ENCODE measurements at regions not wholly inside any gene's neighbourhood (a gene's known extent, or its start where the extent isn't known, plus 50 kb on each side); places are given as distances from the start of the nearest gene placed in this dataset.

DNA sequence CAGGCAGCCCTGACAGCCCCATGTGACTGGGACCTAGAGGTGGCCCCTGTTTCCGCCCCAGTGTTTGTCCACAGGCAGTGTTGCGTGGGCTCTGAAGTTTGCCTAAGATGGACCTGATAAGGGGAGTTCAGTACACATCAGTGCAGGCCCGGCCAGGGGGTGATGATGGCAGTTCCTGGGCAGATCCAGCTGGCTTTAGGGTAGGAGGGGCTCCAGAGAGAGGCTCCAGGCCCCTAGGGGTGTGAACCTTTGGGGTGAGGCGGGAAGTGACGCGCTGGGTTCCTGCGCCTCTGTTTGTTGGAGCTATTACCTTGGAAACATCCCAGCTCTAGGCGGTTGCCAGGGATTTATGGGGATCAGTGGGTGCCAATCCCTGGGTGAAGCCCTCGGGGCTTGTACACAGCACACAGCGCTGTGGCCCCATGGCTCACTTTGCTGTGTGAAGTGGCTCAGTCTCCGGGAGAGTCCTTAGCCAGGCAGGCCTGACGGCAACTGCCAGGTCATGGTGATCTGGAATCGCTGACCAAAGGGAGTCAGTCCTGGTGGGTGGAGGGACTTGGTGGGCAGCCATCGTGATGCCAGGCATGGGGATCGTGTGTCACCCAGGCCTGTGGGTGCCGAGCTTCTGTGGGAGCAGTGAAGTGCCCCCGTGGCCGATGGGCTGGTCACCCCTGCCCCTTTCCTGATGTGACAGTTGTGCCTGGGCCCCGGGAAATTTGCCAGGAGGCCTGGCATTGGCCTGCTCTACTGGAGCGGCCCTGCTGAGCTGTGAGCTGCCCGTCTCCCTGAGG lies 146.1 kb downstream of the SEC14L1 start:
- H3K36me3 ChIP-seq (ENCODE audit: control insufficient read depth in 2 of 4, insufficient read depth in 4 of 4, low read length in 3 of 4) = no peaks in the 10 kb centered on the region
- peak overlapping the region; percentile 63 for H2BK5ac ChIP-seq (ENCODE audit: low read depth, low read length)
- no peaks in the 10 kb centered on the region; the same call in 1 of the 2 replicates for H3K79me1 ChIP-seq (ENCODE audit: low read depth, low read length)
- peak overlapping the region; percentile 42; the same call in 1 of the 2 replicates for H2AK5ac ChIP-seq (ENCODE audit: low read depth, low read length)
- WGBS, 2 experiments (ENCODE audit: extremely low coverage in 1 of 2, insufficient coverage in 1 of 2, insufficient read length in 1 of 2, insufficient replicate concordance in 2 of 2, low coverage in 1 of 2, low lambda C conversion rate in 2 of 2, missing lambda C conversion rate in 1 of 2) = 92% methylated on average over 19 of the region's 21 CpGs; no CpG with 5 or more reads in 1 of the 2 experiments
- H2BK15ac ChIP-seq (ENCODE audit: low read length) = 0 out of 2 replicates have a peak overlapping the region, but pooled peaks have one; percentile 19
- peak overlapping the region; percentile 87; the same call in 1 of the 2 replicates for H2BK12ac ChIP-seq (ENCODE audit: low read depth, low read length)
- FAIRE-seq = no peak
- ChIA-PET POLR2A (ENCODE audit: partially characterized antibody) (interaction anchor here (0.8 to 1.3 kb wide), 3 partner anchors 11 to 88 kb away, joined by 3 to 4 read pairs (median 3); no protein-coding TSS in a partner anchor), CTCF (ENCODE audit: partially characterized antibody) (interaction anchor here (1.0 to 1.9 kb wide), 6 partner anchors 11 to 143 kb away, joined by 3 to 8 read pairs (median 6); no protein-coding TSS in a partner anchor)
- no peak overlapping the region for H3K4ac ChIP-seq (replicated peaks; ENCODE audit: insufficient read length, low read depth, low read length)
- H3K18ac ChIP-seq (ENCODE audit: extremely low read depth, low read length) = 0 out of 2 replicates have a peak overlapping the region, but pooled peaks have one; percentile 71
- H3K79me2 ChIP-seq (ENCODE audit: control insufficient read depth in 1 of 2, insufficient read depth in 2 of 2, low read length in 2 of 2) = peaks cover 0 to 30% of the 10 kb centered on the region in 2 experiments; a peak in 2 of 4 replicates
- H3K4me3 ChIP-seq (ENCODE audit: extremely low read depth in 1 of 4, insufficient read depth in 2 of 4, low read depth in 3 of 4, low read length in 4 of 4) = no peak overlapping the region
- H3K14ac ChIP-seq (ENCODE audit: insufficient read length) = no peak overlapping the region
- no peak overlapping the region for H3K23ac ChIP-seq (ENCODE audit: insufficient read length)
- no peaks in the 10 kb centered on the region for H3K9me3 ChIP-seq (ENCODE audit: insufficient read depth in 2 of 2, low read depth in 1 of 2, low read length in 1 of 2)
- no peak overlapping the region for H2BK120ac ChIP-seq (replicated peaks; ENCODE audit: low read depth, low read length)
- no peak overlapping the region for H2BK20ac ChIP-seq (ENCODE audit: low read length)
- peaks cover 4 to 30% (median 25%) of the 10 kb centered on the region in 4 experiments for H3K4me1 ChIP-seq (replicated peaks in 1 of 4; ENCODE audit: control insufficient read depth in 3 of 4, insufficient read depth in 4 of 4, low read length in 3 of 4)
- H3K9ac ChIP-seq (replicated peaks in 1 of 4; ENCODE audit: extremely low read depth in 1 of 4, low read depth in 3 of 4, low read length in 3 of 4) = no peak overlapping the region
- H3K23me2 ChIP-seq (ENCODE audit: low read depth, low read length) = no peaks in the 10 kb centered on the region; the same call in 1 of the 2 replicates
- no peak overlapping the region; the same call in 1 of the 2 replicates for H4K8ac ChIP-seq (ENCODE audit: extremely low read depth, insufficient read depth, low read length)
- no peak overlapping the region for H4K91ac ChIP-seq (replicated peaks; ENCODE audit: insufficient read length, low read length)
- H3K27me3 ChIP-seq (replicated peaks in 1 of 4; ENCODE audit: control insufficient read depth in 3 of 4, extremely low read depth in 1 of 4, insufficient read depth in 3 of 4, low read length in 3 of 4) = peaks cover 0 to 5% (median 3%) of the 10 kb centered on the region in 4 experiments; a peak in 4 of 7 replicates
- H4K5ac ChIP-seq (ENCODE audit: insufficient read length, low read depth, low read length) = no peak overlapping the region
- H3K56ac ChIP-seq (replicated peaks; ENCODE audit: insufficient read length, low read depth, low read length) = no peak overlapping the region
- TF ChIP-seq GTF2F1 (IDR thresholded peaks at IDR 0.05; ENCODE audit: borderline replicate concordance, low read depth, low read length) = no peak
- H2AFZ ChIP-seq (ENCODE audit: low read length) = no peak overlapping the region
- H3K4me2 ChIP-seq (ENCODE audit: insufficient read depth in 1 of 2, low read depth in 2 of 2, low read length in 2 of 2) = 0 out of 4 replicates have a peak overlapping the region, but pooled peaks of 1 of the 2 experiments have one; percentile 6
- peaks cover 2 to 5% of the 10 kb centered on the region in 2 experiments for H4K20me1 ChIP-seq (replicated peaks in 1 of 2; ENCODE audit: control insufficient read depth in 1 of 2, insufficient read depth in 2 of 2, low read length in 2 of 2)
- DNase-seq (ENCODE audit: low read depth in 1 of 2, low spot score in 2 of 2) = no peak
- H3K27ac ChIP-seq (ENCODE audit: low read depth, low read length) = peak overlapping the region; percentile 71; the same call in 1 of the 2 replicates
